Activated CD8-positive, alpha-beta memory T cell treated with anti-CD3 and anti-CD28 coated beads, Interleukin-2, amount 50 U/mL, for 4 hours (primary cell): ENCODE measurements at regions not wholly inside any gene's neighbourhood (a gene's known extent, or its start where the extent isn't known, plus 50 kb on each side); places are given as distances from the start of the nearest gene placed in this dataset.
"Not testable (repeated sequence)": the region's sequence is repeated elsewhere in the genome, so short reads cannot be mapped to it uniquely, and the experiment has no call there.

Source experiments
- DNase-seq: peaks from one replicate; pipeline ENCODE4 v3.0.0-alpha.2; 2020

GRCh38 chr13:73321043-73321442 lies 262.2 kb downstream of the KLF5 start:
- DNase-seq, result no peak

- DNase-seq, result no peak
These were observed 258.3 kb downstream of the KLF5 start for GRCh38 chr13:73317140-73317539.

GRCh38 chr13:73310366-73310765 lies 251.6 kb downstream of the KLF5 start:
- no peak for DNase-seq

- no peak for DNase-seq
These were observed 248.7 kb downstream of the KLF5 start for GRCh38 chr13:73307481-73307880.

- DNase-seq, result no peak
These were observed 247.9 kb downstream of the KLF5 start for GRCh38 chr13:73306688-73307087.

GRCh38 chr13:73304442-73304841 lies 245.6 kb downstream of the KLF5 start:
- DNase-seq, result no peak

- DNase-seq, result no peak
These were observed 245.0 kb downstream of the KLF5 start for GRCh38 chr13:73303851-73304250.

GRCh38 chr13:73301622-73302021 lies 242.8 kb downstream of the KLF5 start:
- not testable (repeated sequence) for DNase-seq

- DNase-seq, result no peak
These were observed 242.1 kb downstream of the KLF5 start for GRCh38 chr13:73300718-73301425.

- DNase-seq, result no peak
These were observed 241.0 kb downstream of the KLF5 start for GRCh38 chr13:73299787-73300186.

GRCh38 chr13:73293913-73294523 lies 235.2 kb downstream of the KLF5 start:
- no peak for DNase-seq

- DNase-seq, result no peak
These were observed 233.3 kb downstream of the KLF5 start for GRCh38 chr13:73292127-73292526.

- no peak for DNase-seq
These were observed 232.0 kb downstream of the KLF5 start for GRCh38 chr13:73290844-73291243.

- DNase-seq, result no peak
These were observed 229.8 kb downstream of the KLF5 start for GRCh38 chr13:73288596-73288995.

GRCh38 chr13:73287831-73288230 lies 229.0 kb downstream of the KLF5 start:
- DNase-seq, result no peak

- DNase-seq, result no peak
These were observed 228.3 kb downstream of the KLF5 start for GRCh38 chr13:73286942-73287620.

- DNase-seq, result no peak
These were observed 227.4 kb downstream of the KLF5 start for GRCh38 chr13:73286177-73286576.

- DNase-seq, result no peak
These were observed 225.5 kb downstream of the KLF5 start for GRCh38 chr13:73284081-73284874.

- no peak for DNase-seq
These were observed 224.8 kb downstream of the KLF5 start for GRCh38 chr13:73283636-73284035.

GRCh38 chr13:73281746-73282145 lies 222.9 kb downstream of the KLF5 start:
- no peak for DNase-seq

GRCh38 chr13:73278186-73278585 lies 219.4 kb downstream of the KLF5 start:
- DNase-seq, result no peak

GRCh38 chr13:73275163-73275562 lies 216.4 kb downstream of the KLF5 start:
- no peak for DNase-seq

- no peak for DNase-seq
These were observed 215.3 kb downstream of the KLF5 start for GRCh38 chr13:73274147-73274546.
